ENCODE measurements at regions not wholly inside any gene's neighbourhood (a gene's known extent, or its start where the extent isn't known, plus 50 kb on each side); places are given as distances from the start of the nearest gene placed in this dataset.

DNA sequence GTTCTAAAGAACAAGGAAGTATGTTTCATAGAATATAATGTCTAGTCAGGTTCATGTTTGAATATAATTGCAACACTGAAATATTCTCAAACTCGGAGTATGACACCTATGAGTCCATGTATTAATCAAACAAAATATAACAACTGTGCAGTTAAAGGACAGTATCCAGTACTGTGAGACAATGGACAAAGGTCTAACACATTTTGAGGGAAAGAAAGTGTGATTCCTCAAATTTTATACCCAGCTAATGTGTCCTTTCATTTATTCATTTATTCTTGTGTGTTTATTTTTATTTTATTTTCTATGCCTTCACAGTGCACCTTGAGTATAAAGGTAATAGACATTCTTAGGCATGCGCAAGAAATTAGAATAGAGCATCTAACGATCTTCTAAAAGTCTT, 401.0 kb upstream of the ZFHX3 start:
- DNase-seq (ENCODE audit: low spot score), result no peak

DNA sequence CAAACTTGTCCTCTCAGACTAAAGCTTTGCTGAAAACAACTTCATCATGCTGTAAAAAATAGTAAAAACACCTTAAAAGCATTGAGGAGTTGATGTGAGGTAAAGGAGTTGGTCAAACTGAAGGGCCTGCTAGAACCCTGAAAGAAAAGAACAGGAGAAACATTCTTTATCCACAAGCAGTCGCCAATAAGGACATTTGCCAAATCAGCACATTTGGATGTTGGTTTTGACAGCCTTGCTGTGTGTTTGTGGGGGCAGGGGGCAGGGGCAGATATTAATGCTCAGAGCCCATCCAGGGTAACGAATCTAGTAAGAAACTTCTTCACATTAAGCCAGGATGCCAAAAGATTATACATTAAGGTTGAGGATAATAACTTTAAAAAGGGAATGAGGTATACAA, 399.9 kb upstream of the ZFHX3 start:
- no peak for DNase-seq (ENCODE audit: low spot score)

DNA sequence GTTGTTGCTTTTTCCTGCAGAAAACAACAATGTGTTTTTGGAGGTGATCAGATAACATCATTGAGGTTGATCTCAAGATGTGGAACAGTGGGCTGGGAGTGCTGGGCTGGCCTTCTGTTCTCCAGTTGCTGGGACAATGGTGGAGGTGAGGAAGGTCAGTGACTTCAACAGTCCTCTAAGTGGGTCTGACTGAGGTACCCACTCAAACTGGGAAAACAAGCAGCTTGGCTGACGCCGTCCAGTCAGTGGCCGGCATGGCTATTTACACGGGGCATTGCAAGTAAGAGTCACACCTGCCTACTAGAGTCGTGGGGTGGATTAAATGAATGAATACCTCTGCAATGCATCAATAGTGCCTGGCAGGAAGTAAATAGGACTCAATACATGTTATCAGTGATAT, 386.7 kb upstream of the ZFHX3 start:
- no peak for DNase-seq (ENCODE audit: low spot score)

DNA sequence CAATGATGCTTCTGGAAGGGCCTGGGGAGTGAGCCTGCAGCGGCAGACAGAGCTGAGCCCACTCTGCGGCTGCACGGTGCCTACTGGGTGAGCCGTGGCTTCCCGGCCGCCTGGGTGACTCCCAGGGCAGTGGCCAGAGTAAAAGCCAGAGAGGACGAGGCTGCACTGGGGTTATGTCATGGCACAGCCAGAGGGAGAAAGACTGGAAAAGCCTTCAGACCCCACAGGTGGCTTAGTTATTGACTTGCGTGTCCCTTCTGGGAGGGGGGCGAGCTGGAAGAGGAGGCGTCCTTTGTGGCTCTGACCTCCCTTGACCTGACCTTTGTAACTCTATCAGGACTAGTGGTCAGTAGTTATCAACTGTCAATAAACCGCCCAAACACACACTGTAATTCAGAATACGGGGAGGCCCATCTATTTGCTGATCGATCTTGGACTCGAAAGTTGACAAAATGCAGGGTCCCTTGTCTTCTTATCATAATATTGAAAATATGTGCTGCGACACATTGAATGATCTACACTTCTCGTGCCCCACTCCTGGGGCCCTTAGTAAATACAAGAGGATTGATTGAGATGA, 385.9 kb upstream of the ZFHX3 start:
- no peak for DNase-seq (ENCODE audit: low spot score)

DNA sequence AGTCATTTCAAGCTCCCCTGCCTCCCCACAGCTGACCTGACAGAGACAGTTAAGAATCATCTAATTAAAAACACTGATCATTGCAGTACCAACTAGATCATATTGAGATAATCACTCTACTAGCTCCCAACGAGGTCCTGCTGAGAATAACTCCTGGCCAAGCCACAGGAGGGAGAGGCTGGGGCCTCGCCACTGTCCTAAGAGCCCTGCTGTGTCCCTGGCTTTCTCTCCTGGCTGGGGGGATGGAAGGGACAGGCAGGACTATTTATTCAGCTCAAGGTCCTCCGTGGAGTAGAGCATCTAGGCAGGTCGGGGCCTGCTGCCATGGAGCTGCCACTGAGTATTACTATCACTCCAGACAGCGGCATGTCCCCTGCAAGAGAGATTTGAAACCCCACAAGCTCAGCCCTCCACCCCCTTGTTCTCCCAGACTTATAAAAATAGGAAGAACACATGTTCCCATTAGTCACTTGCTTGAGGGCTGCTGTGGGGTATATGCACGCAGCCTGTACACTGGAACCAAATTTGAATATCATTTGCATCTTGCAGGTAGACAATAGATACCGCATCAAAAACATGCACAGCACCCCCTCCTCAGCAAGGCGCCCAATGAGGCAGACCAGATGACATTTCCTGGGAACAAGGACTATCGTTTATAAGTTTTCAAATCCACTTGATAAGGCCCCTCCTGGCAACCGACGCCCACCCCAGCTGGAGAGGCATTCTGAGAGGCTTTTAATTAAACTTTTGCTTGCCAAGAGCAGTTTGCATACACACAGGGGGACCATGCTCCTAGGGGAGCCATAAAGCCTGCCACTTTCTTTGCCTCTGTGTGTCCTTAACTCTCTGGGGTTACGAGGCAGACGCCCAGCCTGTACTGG, 385.2 kb upstream of the ZFHX3 start:
- DNase-seq (ENCODE audit: low spot score), result no peak

DNA sequence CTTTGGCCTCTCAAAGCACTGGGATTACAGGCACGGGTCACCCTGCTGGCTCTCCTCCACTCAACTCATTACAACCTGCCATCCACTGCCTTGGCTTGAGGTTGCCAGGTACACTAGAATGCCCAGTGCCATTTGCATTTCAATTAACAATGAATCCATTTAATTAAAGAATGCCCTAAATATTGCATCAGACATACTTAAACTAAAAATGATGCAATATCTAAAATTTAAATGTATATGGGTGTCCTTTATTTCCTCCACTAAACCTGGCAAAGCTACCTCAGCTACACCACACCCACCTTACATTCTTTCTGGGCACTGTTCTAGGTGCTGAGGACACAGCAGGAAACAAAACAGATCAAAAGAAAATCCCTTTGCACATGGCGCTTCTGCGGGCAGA, 382.2 kb upstream of the ZFHX3 start:
- DNase-seq (ENCODE audit: low spot score), result no peak

DNA sequence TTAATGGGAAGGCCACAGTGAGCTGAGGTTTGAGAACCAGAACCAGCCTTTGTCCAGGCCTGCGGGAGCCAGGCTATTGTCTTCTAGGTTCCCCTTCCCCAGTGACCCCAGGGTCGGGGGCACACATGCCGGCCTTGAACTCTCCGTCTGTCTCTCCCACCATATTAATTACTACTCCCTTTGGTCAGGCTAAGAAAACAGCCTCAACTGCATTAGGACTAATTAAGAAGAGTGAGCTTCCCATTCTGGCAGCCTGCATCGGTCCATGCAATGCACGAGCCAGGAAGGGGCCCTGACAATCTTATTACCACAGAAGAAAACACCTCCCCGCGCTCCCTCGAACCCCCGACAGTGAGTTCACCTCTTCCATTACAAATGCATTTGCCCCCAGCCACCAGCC, 380.2 kb upstream of the ZFHX3 start:
- DNase-seq (ENCODE audit: low spot score), result no peak

DNA sequence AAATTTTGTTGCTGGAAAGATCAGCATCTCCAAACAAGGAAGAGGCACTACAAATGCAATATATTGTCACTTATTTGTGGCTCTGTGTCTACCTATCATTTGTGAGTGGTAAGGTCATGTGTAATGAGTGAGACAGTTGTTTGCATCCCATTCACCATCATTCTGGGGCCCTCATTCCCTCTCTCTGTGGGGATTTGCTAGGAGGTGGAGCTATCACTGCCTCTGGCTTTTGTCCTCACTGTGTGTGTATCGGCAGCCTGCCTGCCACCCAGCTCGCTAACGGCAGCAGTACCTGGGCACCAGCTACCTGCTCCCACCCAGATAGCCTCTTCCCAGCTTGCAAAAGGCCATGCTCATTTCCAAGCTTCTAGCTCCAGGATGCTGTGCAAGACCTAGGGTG, 379.2 kb upstream of the ZFHX3 start:
- DNase-seq (ENCODE audit: low spot score), result no peak

DNA sequence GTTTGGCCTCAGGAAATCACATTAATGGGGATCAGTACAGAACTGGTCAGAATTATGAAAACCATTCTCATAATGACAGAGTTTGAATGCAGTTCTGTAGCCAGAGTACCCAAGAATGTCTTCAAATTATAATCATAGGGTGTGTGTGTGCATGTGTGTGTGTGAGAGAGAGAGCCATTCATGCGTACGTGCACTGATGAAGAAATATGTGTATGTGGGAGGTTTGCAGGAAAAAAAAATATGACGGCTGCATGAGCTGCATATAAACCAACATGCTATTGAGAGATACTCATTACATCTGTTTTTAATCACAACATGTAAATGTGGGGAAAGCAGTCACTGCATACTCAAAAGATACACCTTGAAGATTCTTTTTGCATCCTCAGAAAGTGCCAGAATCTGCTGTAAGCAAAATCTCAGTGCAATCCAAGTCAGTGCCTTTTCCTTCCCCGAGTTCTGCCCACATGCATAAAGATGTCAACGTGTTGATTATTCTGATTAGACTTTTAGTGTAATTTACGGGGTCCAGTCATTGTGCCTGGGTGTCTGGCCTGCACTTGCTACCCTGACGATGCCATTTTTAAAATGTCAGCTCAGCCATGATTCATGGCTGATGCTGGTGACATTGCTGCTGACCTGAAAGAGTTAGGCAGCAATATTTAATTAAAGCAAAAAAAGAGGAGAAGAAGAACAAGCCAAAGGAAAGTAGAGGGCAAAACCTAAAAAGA, 378.7 kb upstream of the ZFHX3 start:
- DNase-seq (ENCODE audit: low spot score), result no peak

DNA sequence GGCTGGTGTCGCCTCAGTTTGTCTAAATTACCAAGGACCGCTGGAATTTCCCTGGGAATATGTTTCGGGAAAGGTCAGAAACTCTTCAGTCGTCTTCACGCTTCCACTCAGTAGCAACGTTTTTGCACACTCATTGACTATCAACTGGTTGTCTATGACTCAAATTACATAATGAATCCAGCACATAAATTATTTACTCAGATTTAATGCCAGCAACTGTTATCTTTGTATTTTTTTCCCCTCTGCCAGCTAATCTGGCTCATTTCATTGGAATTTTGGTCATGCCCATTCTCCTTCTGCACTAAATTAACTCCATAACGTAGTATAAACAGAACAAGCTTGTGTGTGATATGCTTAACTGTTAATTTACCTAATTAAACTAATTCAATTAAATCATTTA, 372.7 kb upstream of the ZFHX3 start:
- no peak for DNase-seq (ENCODE audit: low spot score)

DNA sequence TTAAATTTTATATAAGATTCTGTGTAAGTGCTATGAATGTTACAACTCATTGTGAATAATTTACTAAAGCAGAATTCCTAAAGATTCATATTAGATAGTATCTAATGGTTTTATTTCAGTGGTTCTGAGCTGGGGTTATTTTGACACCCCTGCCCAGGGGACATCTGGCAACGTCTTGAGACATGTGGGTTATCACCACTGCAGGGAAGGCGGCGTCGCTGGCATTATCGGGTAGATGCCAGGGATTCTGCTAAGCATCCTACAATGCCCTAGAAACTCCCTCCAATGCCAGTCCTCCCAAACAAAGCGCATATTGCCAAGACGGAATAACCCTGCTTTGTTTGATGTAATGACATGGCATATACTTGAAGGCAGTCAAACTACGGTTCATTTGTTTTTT, 372.3 kb upstream of the ZFHX3 start:
- DNase-seq (ENCODE audit: low spot score), result no peak

DNA sequence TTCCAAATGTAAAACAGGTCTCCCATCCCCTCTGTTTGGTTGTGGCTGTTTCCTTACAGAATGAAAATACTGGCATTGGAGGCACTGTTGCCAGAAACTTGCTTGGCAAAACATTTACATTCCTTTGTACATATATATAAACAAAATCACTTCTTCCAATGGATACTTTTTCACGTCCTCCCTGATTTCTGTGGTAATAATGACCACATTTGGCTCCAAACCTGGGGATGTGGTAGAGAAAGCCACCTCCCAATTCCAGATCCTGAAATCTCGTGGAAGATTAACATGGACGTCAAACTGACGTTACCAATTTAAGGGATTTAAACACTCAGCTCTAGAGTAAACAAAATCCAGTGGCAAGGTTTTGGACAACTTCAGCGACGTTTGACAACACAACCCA, 370.8 kb upstream of the ZFHX3 start:
- DNase-seq (ENCODE audit: low spot score), result no peak

DNA sequence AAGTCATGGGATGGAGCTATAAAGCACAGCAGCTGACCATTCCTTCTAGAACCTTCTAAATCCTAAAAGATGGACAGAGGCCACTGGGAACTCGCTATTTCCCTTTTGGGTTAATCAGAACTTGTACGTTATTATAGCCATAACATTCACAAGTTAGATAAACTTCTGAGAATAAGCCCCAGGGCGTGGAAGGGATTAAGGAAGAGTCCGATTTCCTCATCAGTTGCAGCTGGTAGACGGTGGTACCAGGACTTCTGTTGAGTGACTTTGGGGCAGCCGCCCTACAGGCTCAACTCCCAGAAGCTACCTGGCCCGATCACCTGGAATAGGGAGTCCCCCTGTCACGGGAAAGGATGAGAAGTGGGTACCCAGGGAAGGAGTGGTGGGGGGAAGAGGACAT, 370.1 kb upstream of the ZFHX3 start:
- DNase-seq (ENCODE audit: low spot score), result no peak

DNA sequence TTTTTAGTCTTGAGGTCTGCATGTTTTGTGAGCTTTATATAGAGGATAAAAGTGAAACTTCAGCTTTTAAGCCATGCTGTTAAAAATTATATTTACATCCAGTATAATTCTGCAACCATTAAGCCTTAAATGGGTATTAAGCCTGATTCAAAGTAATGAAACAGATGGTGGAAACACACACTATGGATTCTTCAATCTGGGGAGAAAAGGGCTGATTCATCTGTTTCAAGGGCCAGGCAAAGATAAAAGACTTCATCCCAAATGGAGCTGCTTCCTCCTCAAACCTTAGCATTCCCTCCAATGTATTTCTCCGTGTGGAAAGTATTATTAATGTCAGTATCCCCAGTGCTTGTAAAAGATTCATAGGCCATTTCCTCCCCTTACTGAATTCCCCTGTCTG, 367.4 kb upstream of the ZFHX3 start:
- no peak for DNase-seq (ENCODE audit: low spot score)

DNA sequence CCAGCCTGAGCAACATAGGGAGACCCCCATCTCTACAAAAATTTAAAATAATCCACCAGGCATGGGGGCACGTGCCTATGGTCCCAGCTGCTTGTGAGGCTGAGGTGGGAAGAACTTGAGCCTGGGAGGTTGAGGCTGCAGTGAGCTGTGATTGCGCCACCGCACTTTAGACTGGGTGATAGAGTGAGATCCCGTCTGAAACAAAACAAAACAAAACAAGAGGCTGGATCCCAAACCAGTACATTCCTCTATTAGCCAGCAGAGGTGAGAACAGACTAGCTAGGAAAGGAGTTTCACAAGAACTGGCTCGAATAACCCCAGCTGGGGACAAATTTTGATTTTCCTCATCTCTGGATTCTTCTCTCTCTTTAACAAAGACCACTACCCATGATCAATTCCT, 366.7 kb upstream of the ZFHX3 start:
- no peak for DNase-seq (ENCODE audit: low spot score)

DNA sequence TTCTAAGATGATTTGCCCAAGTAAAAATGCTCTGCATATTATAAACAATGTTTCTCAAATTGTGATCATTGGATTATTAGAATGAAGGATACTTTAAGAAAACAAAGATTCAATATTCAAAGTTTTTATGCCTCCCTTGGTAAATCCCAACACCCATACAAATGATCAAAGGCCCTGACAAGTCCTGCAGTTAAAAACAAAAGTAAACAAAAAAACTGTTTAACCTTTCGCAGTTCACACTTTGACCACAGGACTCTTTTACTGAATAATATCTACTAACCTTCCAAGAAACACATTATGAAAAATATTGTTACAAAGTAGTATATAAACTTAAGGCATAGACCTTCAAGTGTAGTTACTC, 365.9 kb upstream of the ZFHX3 start:
- DNase-seq (ENCODE audit: low spot score), result no peak

DNA sequence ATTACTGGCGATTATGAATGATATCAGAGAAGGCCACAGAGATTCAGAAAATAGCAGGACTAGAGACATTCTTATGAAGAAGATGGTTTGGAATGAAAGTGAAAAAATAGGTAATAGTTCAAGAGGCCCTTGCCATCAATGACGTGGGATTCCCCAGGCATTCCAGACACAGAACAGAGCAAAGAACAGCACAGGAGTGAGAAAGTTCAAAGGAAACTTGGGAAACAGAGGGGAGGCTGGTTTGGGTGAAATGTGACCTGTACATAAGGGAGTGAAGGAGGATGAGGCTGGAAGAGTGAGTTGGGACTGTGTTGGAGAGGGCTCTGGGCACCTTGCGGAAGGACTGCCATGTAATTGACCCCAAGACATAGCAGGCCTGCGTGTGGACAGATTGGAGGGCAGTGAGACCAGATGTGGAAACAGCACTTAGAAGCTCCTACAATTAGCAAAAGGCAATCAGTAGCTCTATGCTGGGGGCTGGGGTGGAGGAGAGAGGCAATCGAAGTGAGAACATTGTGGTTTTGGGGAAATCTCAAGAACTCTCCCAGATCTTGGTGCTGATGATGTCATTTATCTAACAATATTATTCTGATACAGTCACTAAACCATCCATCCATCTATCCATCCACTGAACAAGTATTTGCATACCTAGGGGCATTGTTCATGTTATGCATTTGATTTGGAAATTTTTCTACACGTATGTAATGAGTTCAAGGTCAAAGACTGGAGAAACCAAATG, 365.3 kb upstream of the ZFHX3 start:
- no peak for DNase-seq (ENCODE audit: low spot score)

DNA sequence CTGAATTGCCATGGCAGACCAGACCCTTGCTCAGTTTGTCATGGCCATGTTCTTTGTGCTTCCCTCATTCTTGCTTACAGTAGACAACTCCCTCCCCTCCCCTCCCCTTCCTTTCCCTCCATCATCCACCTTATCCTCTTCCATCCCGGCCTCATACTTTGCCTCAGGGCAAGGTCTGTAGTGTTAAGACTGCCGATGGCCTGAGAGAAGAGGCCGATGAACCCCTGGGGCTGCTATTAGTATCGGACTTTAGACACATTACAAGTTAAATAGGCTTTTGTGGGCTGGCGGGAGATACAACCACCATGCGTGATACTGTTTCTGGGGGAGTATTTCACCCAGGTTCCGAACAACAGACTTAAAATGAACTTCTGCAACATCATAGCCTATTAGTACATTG, 364.5 kb upstream of the ZFHX3 start:
- no peak for DNase-seq (ENCODE audit: low spot score)

DNA sequence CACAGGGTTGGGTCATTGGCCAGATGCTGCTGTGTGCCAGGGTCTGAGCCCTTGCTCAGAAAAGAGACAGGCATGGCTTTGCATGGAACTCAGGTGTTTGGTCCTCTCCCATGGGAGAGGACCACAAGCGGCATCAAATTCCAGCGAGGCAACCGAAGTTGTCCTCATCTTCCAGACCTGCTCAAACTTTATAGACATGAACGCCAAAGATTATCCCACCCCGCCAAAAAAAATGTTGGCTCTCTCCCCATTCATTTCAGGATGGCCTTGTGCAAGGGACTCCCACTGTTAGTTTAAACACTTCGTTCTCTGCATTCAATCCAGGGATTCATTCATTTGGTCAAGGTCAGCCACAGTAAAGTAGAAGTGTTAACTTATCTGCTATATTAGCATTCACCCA, 360.8 kb upstream of the ZFHX3 start:
- no peak for DNase-seq (ENCODE audit: low spot score)

DNA sequence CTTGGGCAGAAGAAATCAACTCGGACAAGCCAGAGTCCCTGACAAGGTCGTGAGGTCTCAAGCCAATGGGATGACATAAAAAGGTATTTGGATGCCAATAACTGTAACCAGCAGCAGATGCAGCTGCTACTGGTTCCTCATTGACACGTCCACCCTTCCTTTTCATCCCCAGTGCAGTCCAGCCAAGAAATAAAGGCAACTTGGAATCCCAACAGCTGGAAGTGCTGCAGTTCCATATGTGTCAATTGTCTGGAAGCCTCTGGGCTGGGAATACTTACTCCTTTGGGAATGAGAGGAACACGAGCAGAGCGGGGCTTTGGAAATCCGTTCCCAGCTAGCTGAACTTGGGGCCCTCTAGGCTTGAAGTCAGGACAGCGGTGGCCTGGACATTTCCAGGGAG, 360.4 kb upstream of the ZFHX3 start:
- no peak for DNase-seq (ENCODE audit: low spot score)

DNA sequence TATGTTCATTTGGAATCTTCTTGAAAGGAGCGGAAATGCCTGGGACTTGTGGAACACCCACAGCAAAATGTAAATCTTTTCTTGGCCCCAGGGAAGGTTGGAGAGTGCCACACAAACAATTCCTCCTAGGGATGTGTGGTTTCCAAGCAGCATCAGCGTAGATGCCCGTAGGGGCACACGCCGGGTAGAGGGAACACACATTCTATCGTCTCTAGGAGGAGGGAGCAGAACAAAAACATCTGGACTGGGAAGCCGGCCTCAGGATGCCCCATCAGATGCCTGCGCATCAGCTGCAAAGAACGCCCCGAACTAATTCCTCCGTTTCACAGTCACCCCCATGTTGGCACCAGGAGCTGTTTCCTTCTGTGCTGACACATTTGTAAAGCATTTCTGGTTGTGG, 357.9 kb upstream of the ZFHX3 start:
- no peak for DNase-seq (ENCODE audit: low spot score)

DNA sequence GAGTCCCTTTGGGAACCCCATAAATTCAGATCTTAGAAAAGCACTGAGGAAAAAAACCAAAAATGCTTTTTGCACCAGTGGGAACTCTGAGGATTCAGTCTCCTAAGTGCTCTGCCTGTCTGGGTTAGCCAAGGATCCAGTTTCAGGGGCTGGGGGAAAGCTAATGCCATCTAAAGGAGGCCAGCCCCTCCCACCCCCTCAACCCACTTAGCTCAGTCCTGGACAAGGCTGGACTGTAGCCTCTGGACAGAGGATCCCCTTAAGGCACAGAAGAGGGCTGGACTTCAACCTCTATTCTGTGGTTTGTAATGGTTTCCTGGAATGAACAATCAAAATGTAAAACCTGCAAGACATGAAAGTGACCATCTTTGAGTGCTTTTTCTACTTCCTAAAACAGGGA, 356.1 kb upstream of the ZFHX3 start:
- DNase-seq (ENCODE audit: low spot score), result no peak

DNA sequence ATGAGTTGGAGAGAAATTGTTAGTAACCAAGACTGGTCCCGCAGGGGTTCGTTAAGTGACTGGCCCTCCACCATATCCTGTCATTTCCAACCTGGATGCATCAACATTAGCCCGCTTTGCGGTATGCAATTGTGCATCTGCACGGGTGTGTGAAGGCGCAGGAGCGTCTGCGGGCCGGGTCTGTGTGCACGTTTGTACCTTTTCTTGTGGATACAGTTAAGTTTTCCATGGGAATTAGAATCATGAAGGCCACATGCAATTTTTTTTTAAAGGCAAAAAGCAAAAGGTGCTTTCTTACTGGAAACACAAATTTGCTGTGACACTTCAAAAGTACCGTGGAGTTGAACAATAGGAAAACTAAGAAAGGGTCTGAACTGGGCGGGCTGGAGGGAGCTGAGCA, 355.4 kb upstream of the ZFHX3 start:
- DNase-seq (ENCODE audit: low spot score), result no peak

Measured in ecto neural progenitor cell (in vitro differentiated cells).